Esophagus muscularis mucosa (tissue), 3 donors: ENCODE measurements at regions not wholly inside any gene's neighbourhood (a gene's known extent, or its start where the extent isn't known, plus 50 kb on each side); places are given as distances from the start of the nearest gene placed in this dataset.

ENCODE experiments used
- CTCF ChIP-seq, 3 experiments: fragments of 200-600 bp in 2 of 3; fragments of 450-650 bp in 1 of 3; sonication (generic) in 2 of 3; IDR thresholded peaks; one replicate each; pipeline ENCODE4 v1.5.1; 2017 to 2019; ENCODE audit warnings: antibody characterized with exemption in 3 of 3, mild to moderate bottlenecking in 2 of 3, moderate library complexity in 1 of 3
- POLR2AphosphoS5 ChIP-seq, 2 donors: sonication (generic); formaldehyde crosslinking; IDR thresholded peaks; one replicate each; pipeline ENCODE4 v1.6.1; 2017; ENCODE audit warnings: antibody characterized with exemption in 2 of 2

DNA sequence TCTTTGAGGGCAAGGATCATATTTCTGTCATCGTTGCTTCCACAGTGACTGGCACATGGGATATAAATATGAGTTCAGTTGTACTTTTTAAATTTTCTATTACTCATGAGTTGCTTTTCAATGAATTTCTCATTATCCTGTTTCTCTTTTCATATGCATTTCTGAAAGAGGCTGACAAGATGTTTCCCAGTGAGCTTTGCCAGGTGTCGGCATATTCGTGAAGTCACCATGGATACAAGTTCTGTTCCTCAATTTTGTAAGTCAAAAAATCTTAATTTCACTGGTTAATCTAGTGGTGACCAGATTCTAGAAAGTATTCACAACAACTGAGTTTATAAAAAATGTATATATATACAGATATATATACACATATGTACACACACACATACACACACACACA is 55.7 kb upstream of the GNAI1 start:
- TF ChIP-seq CTCF (IDR thresholded peaks at IDR 0.05) (no peak), POLR2AphosphoS5 (IDR thresholded peaks at IDR 0.05) (no peak)
